GM10248 (cell line): ENCODE measurements at regions not wholly inside any gene's neighbourhood (a gene's known extent, or its start where the extent isn't known, plus 50 kb on each side); places are given as distances from the start of the nearest gene placed in this dataset.
"Not testable (repeated sequence)": the region's sequence is repeated elsewhere in the genome, so short reads cannot be mapped to it uniquely, and the experiment has no call there.

Experiments used
- CTCF ChIA-PET: fragments of 300-600 bp; sonication (Branson Sonifier 250); formaldehyde crosslinking; extraction: SDS; loops from one replicate; lab custom pipeline; 2021; ENCODE audit warnings: antibody characterized with exemption; lab: Yijun Ruan, JAX
- POLR2A ChIA-PET: fragments of 350-650 bp; sonication (Branson Sonifier 250); formaldehyde crosslinking; extraction: SDS; loops from one replicate; lab custom pipeline; 2020; ENCODE audit warnings: antibody characterized with exemption; lab: Yijun Ruan, JAX
- DNase-seq: peaks from one replicate; pipeline ENCODE4 v3.0.0; 2012; ENCODE audit errors: extremely low spot score
- TF ChIP-seq, protein P1 (sequence below): IDR thresholded peaks from 2 replicates; pipeline ENCODE4 v1.5.1; 2012; ENCODE audit warnings: mild to moderate bottlenecking, low read depth; ENCODE audit errors: extremely low read depth, missing control alignments, control extremely low read depth

DNA sequence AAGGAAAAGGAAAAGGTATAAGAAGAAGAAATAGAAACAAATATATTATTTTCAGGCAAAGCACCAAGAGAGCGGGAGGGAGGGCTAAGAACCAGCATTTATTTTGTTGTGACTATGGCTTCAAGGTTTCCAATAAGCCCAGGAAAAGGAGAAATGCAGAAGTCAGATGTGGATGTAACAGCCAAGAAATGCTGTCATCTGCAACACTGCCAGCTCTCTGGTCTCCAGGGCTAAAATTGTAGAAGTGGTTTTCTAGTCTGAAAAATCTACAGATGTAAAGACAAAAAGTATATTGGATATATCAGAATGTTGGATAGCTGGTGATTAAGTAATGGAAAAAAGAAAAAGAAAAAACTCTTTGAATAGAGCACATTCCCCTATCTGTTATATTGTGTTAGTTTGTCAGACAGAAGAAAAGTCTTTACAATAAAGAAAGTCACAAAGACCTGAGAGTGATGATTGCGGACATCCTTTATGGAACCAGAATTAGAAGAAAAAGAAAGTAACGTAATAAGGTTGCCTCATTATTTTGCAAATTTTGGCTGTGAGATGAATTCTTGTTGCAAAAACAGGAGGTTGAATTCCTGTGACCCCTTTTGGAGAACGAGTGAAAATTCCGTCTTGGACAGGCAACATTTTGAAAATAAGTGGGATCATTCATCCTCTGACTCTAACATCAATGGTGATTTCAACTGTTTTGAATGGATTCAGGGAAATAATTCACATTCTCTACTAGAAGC lies 938.1 kb downstream of the TTLL7 start:
- POLR2A ChIA-PET: no interaction called here

GRCh38 chr1:83060221-83060620 lies 938.7 kb downstream of the TTLL7 start:
- no peak for DNase-seq
- ChIA-PET CTCF (no interaction called here), POLR2A (no interaction called here)
- TF ChIP-seq, protein P1, sequence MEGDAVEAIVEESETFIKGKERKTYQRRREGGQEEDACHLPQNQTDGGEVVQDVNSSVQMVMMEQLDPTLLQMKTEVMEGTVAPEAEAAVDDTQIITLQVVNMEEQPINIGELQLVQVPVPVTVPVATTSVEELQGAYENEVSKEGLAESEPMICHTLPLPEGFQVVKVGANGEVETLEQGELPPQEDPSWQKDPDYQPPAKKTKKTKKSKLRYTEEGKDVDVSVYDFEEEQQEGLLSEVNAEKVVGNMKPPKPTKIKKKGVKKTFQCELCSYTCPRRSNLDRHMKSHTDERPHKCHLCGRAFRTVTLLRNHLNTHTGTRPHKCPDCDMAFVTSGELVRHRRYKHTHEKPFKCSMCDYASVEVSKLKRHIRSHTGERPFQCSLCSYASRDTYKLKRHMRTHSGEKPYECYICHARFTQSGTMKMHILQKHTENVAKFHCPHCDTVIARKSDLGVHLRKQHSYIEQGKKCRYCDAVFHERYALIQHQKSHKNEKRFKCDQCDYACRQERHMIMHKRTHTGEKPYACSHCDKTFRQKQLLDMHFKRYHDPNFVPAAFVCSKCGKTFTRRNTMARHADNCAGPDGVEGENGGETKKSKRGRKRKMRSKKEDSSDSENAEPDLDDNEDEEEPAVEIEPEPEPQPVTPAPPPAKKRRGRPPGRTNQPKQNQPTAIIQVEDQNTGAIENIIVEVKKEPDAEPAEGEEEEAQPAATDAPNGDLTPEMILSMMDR: no peak

More for the DNA sequence above, 938.1 kb downstream of the TTLL7 start:
- no peak for DNase-seq
- CTCF ChIA-PET: no interaction called here
- TF ChIP-seq, protein P1: no peak

- TF ChIP-seq, protein P1: no peak
- no peak for DNase-seq
- ChIA-PET POLR2A (no interaction called here), CTCF (no interaction called here)
Measured at GRCh38 chr1:83058327-83058726, 940.6 kb downstream of the TTLL7 start.

DNA sequence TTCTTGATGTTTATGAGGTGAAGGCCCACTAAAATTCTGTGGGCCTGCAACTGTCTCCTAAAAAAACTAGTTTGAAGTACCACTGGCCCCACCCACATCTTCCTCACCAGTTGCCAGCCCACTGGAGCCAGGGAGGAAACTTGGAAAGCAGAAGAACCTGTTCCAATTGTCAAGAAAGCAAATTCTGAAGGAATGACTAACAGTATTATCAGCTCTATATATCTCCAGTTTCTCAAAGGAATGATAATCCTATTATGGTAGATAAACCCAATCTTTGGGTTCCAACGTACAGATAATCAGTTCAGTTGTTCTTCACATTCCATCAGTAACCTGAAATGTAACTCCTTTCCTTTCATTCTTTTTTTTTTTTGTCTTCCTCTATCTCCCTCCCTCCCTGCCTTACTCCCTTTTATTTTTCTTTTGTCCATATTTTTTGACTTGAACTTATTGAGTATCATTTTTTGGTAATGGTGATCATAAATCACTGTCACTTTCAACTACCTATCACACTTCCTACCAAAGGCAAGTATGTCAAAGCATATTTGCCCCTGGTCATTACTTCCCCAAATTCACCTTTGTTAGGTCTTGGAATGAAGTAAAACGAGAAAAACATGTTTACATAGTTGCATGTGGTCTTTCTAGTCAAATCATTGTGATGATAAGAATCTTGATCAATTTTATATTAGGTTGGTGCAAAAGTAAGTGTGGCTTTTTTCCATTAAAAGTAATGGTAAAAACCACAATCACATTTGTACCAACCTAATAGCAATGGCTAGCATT lies 943.4 kb downstream of the TTLL7 start:
- ChIA-PET POLR2A (no interaction called here), CTCF (interaction anchor here (0.7 to 1.1 kb wide), 3 partner anchors 10 to 22 kb away, joined by 3 to 4 read pairs (median 3); no protein-coding TSS in a partner anchor)
- no peak for DNase-seq
- TF ChIP-seq, protein P1: no peak

DNA sequence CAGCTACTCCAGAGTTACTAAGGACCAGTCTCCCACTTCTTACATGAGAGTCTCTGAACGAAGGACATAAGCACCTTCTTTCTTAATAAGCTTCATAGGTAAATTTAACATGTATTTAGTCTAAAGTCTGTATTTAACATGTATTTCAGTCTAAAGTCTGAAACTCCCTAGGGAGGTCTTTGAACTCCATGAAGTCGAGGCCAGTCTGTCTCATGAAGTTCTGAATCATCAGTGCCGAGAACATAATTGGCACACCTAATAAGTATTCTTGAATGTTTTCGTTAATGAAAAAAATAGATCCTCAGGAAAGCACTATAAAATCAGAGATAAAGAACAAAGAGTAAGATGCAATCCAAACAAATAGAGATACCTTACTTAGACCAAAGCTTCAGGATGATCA lies 945.5 kb downstream of the TTLL7 start:
- CTCF ChIA-PET: interaction anchor here (1.0 kb wide), 1 partner anchor 12 kb away, joined by 4 read pairs; no protein-coding TSS in a partner anchor
- TF ChIP-seq, protein P1: no peak
- POLR2A ChIA-PET: no interaction called here
- DNase-seq: no peak

- TF ChIP-seq, protein P1: no peak
- POLR2A ChIA-PET: no interaction called here
- DNase-seq: no peak
- CTCF ChIA-PET: interaction anchor here (1.1 kb wide), 1 partner anchor 11 kb away, joined by 3 read pairs; no protein-coding TSS in a partner anchor
Measured at GRCh38 chr1:83052865-83053264, 946.1 kb downstream of the TTLL7 start.

GRCh38 chr1:83051053-83051452 lies 947.9 kb downstream of the TTLL7 start:
- CTCF ChIA-PET, DNase-seq, POLR2A ChIA-PET: not testable (repeated sequence)
